Gastroesophageal sphincter (tissue), 3 donors: ENCODE measurements at regions not wholly inside any gene's neighbourhood (a gene's known extent, or its start where the extent isn't known, plus 50 kb on each side); places are given as distances from the start of the nearest gene placed in this dataset.

ENCODE experiments used
- POLR2AphosphoS5 ChIP-seq: sonication (generic); formaldehyde crosslinking; IDR thresholded peaks from one replicate; pipeline ENCODE4 v1.6.1; 2017; ENCODE audit warnings: antibody characterized with exemption
- TF ChIP-seq, protein P1 (sequence below), 4 experiments: fragments of 200-600 bp in 2 of 4; fragments of 450-650 bp in 2 of 4; sonication (generic) in 1 of 4; IDR thresholded peaks; one replicate each; pipeline ENCODE4 v1.5.1; 2017 to 2019; ENCODE audit warnings: antibody characterized with exemption in 4 of 4, mild to moderate bottlenecking in 2 of 4, moderate library complexity in 2 of 4

DNA sequence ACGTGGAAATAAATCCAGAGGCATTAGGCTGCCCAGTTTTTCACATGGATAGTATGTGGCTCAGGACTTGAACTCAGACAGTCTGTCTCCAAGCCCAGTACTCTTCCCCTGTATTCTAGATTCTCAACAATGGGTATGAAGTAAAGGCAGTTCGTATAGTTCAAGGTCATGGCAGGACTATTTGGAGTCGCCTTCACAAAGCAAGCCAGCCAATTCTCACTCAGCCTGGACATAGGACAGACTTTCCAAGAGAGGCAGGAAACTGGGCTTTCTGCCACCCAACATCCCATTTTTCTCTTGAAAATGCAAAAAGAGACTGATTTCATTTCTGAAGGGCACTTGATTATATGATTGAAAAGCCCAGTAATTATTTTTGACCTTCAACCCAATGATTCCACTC lies 111.0 kb downstream of the EDN1 start:
- TF ChIP-seq, protein P1, sequence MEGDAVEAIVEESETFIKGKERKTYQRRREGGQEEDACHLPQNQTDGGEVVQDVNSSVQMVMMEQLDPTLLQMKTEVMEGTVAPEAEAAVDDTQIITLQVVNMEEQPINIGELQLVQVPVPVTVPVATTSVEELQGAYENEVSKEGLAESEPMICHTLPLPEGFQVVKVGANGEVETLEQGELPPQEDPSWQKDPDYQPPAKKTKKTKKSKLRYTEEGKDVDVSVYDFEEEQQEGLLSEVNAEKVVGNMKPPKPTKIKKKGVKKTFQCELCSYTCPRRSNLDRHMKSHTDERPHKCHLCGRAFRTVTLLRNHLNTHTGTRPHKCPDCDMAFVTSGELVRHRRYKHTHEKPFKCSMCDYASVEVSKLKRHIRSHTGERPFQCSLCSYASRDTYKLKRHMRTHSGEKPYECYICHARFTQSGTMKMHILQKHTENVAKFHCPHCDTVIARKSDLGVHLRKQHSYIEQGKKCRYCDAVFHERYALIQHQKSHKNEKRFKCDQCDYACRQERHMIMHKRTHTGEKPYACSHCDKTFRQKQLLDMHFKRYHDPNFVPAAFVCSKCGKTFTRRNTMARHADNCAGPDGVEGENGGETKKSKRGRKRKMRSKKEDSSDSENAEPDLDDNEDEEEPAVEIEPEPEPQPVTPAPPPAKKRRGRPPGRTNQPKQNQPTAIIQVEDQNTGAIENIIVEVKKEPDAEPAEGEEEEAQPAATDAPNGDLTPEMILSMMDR (IDR thresholded peaks at IDR 0.05): no peak
- TF ChIP-seq POLR2AphosphoS5: no peak
